Stimulated activated CD8-positive, alpha-beta memory T cell treated with anti-CD3 and anti-CD28 coated beads, Interleukin-4, amount 100 ng/mL, for 1 hour (primary cell): ENCODE measurements at regions not wholly inside any gene's neighbourhood (a gene's known extent, or its start where the extent isn't known, plus 50 kb on each side); places are given as distances from the start of the nearest gene placed in this dataset.

Experiments used
- DNase-seq, 2 donors: peaks; one replicate each; pipeline ENCODE4 v3.0.0-alpha.2; 2020; ENCODE audit warnings: low read depth in 2 of 2, low spot score in 1 of 2

GRCh38 chr22:49333206-49333605 is 494.5 kb downstream of the BRD1 start:
- no peak for DNase-seq

- no peak for DNase-seq
Observed at GRCh38 chr22:49332691-49333090, 495.0 kb downstream of the BRD1 start.

- no peak for DNase-seq
Observed at GRCh38 chr22:49331878-49332277, 495.8 kb downstream of the BRD1 start.

GRCh38 chr22:49331223-49331815 is 496.4 kb downstream of the BRD1 start:
- no peak for DNase-seq

- DNase-seq, result no peak
Observed at GRCh38 chr22:49330421-49331222, 497.1 kb downstream of the BRD1 start.

- no peak for DNase-seq
Observed at GRCh38 chr22:49329636-49330035, 498.0 kb downstream of the BRD1 start.

GRCh38 chr22:49328630-49329405 is 498.9 kb downstream of the BRD1 start:
- no peak for DNase-seq

GRCh38 chr22:49328118-49328475 is 499.6 kb downstream of the BRD1 start:
- DNase-seq, result no peak

GRCh38 chr22:49327411-49328117 is 500.1 kb downstream of the BRD1 start:
- DNase-seq, result no peak

- no peak for DNase-seq
Observed at GRCh38 chr22:49326558-49326957, 501.1 kb downstream of the BRD1 start.

GRCh38 chr22:49325531-49326395 is 501.9 kb downstream of the BRD1 start:
- DNase-seq, result no peak

GRCh38 chr22:49324527-49325491 is 502.9 kb downstream of the BRD1 start:
- no peak for DNase-seq

- DNase-seq, result no peak
Observed at GRCh38 chr22:49323751-49324415, 503.8 kb downstream of the BRD1 start.

- no peak for DNase-seq
Observed at GRCh38 chr22:49322861-49323622, 504.6 kb downstream of the BRD1 start.

GRCh38 chr22:49322231-49322630 is 505.4 kb downstream of the BRD1 start:
- DNase-seq, result no peak

- DNase-seq, result no peak
Observed at GRCh38 chr22:49321477-49322055, 506.1 kb downstream of the BRD1 start.

- no peak for DNase-seq
Observed at GRCh38 chr22:49320714-49321476, 506.8 kb downstream of the BRD1 start.
